GM23338 (cell line): ENCODE measurements at regions not wholly inside any gene's neighbourhood (a gene's known extent, or its start where the extent isn't known, plus 50 kb on each side); places are given as distances from the start of the nearest gene placed in this dataset.

Source experiments
- ATAC-seq: fragments of 200-7000 bp; cut with Tn5 transposase; 3 replicates; pipeline ENCODE4 v1.9.1; 2020
- DNase-seq: peaks from one replicate; pipeline ENCODE4 v3.0.0-alpha.2; 2015; ENCODE audit warnings: low spot score
- H2AFZ ChIP-seq: fragments of 200-600 bp; sonication (generic); 2 replicates; pipeline ENCODE4 v1.8.0; 2016; ENCODE audit warnings: antibody characterized with exemption, mild to moderate bottlenecking, moderate library complexity
- H3F3A ChIP-seq: fragments of 200-600 bp; sonication (generic); replicated peaks from 2 replicates; pipeline ENCODE4 v1.8.0; 2017; ENCODE audit warnings: antibody characterized with exemption, mixed run types, low read depth
- H3K27ac ChIP-seq: fragments of 200-600 bp; sonication (generic); 2 replicates; pipeline ENCODE4 v1.6.1; 2016; ENCODE audit warnings: low read depth
- H3K27me3 ChIP-seq: fragments of 200-600 bp; sonication (generic); 2 replicates; pipeline ENCODE4 v1.8.0; 2016; ENCODE audit warnings: mild to moderate bottlenecking, mixed run types, moderate library complexity; ENCODE audit not compliant: insufficient read depth
- H3K36me3 ChIP-seq: fragments of 200-600 bp; sonication (generic); 2 replicates; pipeline ENCODE4 v1.8.0; 2016; ENCODE audit warnings: mild to moderate bottlenecking; ENCODE audit not compliant: insufficient read depth
- H3K4me1 ChIP-seq: fragments of 200-600 bp; sonication (generic); 2 replicates; pipeline ENCODE4 v1.8.0; 2016; ENCODE audit warnings: mild to moderate bottlenecking, moderate library complexity; ENCODE audit not compliant: insufficient read depth
- H3K4me2 ChIP-seq: fragments of 200-600 bp; sonication (generic); 2 replicates; pipeline ENCODE4 v1.7.1; 2017; ENCODE audit warnings: mixed run types
- H3K4me3 ChIP-seq: fragments of 200-600 bp; sonication (generic); 2 replicates; pipeline ENCODE4 v1.6.1; 2016; ENCODE audit warnings: mixed run types
- H3K79me2 ChIP-seq: fragments of 200-600 bp; sonication (generic); replicated peaks from 2 replicates; pipeline ENCODE4 v1.8.0; 2017; ENCODE audit warnings: mild to moderate bottlenecking; ENCODE audit not compliant: insufficient read depth
- H3K9me2 ChIP-seq: fragments of 200-600 bp; sonication (generic); 2 replicates; pipeline ENCODE4 v1.8.0; 2017; ENCODE audit not compliant: insufficient read depth
- H4K20me1 ChIP-seq: fragments of 200-600 bp; sonication (generic); replicated peaks from 2 replicates; pipeline ENCODE4 v1.8.0; 2017; ENCODE audit warnings: mild to moderate bottlenecking; ENCODE audit not compliant: insufficient read depth
- H3K27ac Mint-ChIP-seq: 2 replicates; pipeline ENCODE4 v1.8.0; 2020; ENCODE audit warnings: inconsistent platforms, mild to moderate bottlenecking, moderate library complexity, mixed read lengths
- H3K27me3 Mint-ChIP-seq: 3 replicates; pipeline ENCODE4 v1.8.0; 2022; ENCODE audit warnings: low read depth, mild to moderate bottlenecking, moderate library complexity, mixed read lengths, inconsistent platforms; ENCODE audit not compliant: insufficient read depth, poor library complexity
- H3K36me3 Mint-ChIP-seq: 3 replicates; pipeline ENCODE4 v1.8.0; 2021; ENCODE audit warnings: low read depth, mild to moderate bottlenecking, inconsistent platforms, moderate library complexity, mixed read lengths
- H3K4me1 Mint-ChIP-seq: 3 replicates; pipeline ENCODE4 v1.8.0; 2020; ENCODE audit warnings: mild to moderate bottlenecking, inconsistent platforms, mixed read lengths
- H3K4me3 Mint-ChIP-seq: 3 replicates; pipeline ENCODE4 v1.8.0; 2021; ENCODE audit warnings: moderate library complexity, mild to moderate bottlenecking, inconsistent platforms, mixed read lengths
- H3K9me3 Mint-ChIP-seq: 3 replicates; pipeline ENCODE4 v1.8.0; 2020; ENCODE audit warnings: moderate library complexity, mild to moderate bottlenecking, inconsistent platforms, mixed read lengths
- CREB1 ChIP-seq: fragments of 250-450 bp; sonication (Bioruptor Pico); IDR thresholded peaks from 2 replicates; pipeline ENCODE4 v1.5.0; 2020; ENCODE audit warnings: low read depth, mild to moderate bottlenecking, moderate library complexity
- EZH2 ChIP-seq: fragments of 200-600 bp; sonication (generic); IDR thresholded peaks from one replicate; pipeline ENCODE4 v1.8.0; 2017; ENCODE audit warnings: antibody characterized with exemption, mild to moderate bottlenecking, low read depth; ENCODE audit not compliant: unreplicated experiment
- JUNB ChIP-seq: IDR thresholded peaks from one replicate; pipeline ENCODE4 v1.6.1; 2016; ENCODE audit warnings: antibody characterized with exemption; ENCODE audit not compliant: unreplicated experiment
- NANOG ChIP-seq: IDR thresholded peaks from 2 replicates; pipeline ENCODE4 v1.6.1; 2016; ENCODE audit warnings: antibody characterized with exemption, borderline replicate concordance
- POLR2AphosphoS5 ChIP-seq: IDR thresholded peaks from 2 replicates; pipeline ENCODE4 v1.6.1; 2016; ENCODE audit warnings: antibody characterized with exemption, low read depth
- STAT1 ChIP-seq: IDR thresholded peaks from one replicate; pipeline ENCODE4 v1.6.1; 2016; ENCODE audit warnings: antibody characterized with exemption; ENCODE audit not compliant: unreplicated experiment
- ZNF114 ChIP-seq: fragments of 250-450 bp; sonication (Bioruptor Pico); IDR thresholded peaks from 2 replicates; pipeline ENCODE4 v1.5.0; 2020; ENCODE audit warnings: mild to moderate bottlenecking, moderate library complexity
- ZNF331 ChIP-seq: fragments of 250-450 bp; sonication (Bioruptor Pico); IDR thresholded peaks from 2 replicates; pipeline ENCODE4 v1.5.0; 2020; ENCODE audit warnings: low read depth, mild to moderate bottlenecking, moderate library complexity
- TF ChIP-seq, protein P1 (sequence below): fragments of 250-450 bp; sonication (Bioruptor Pico); IDR thresholded peaks from 2 replicates; pipeline ENCODE4 v1.5.0; 2020; ENCODE audit warnings: mild to moderate bottlenecking, moderate library complexity
- TF ChIP-seq, protein P2 (sequence below): IDR thresholded peaks from one replicate; pipeline ENCODE4 v1.6.1; 2018; ENCODE audit warnings: antibody characterized with exemption; ENCODE audit not compliant: unreplicated experiment
- TF ChIP-seq, protein P3 (sequence below): IDR thresholded peaks from 2 replicates; pipeline ENCODE4 v1.6.1; 2016; ENCODE audit warnings: antibody characterized with exemption

DNA sequence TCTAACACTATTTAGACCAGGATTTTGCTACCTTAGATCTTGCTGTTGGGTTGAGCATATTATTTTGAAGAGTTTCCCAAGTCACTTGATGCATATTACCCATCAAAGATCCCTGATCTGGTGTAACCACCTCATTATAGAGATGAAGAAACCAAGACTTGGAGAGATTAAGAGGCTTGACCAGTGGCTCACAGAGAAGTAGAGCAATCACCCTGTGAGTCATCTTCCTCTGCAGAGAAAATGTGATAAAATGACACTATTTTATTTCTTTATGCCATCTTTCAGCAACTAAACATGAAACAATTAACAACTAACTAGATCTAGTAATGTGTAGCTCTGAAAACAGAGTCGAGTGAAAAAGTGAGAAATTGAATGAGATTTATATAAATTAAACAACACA, 76.1 kb downstream of the KIF4B start:
- Mint-ChIP-seq H3K36me3 (no peaks in the 10 kb centered on the region), H3K4me1 (no peaks in the 10 kb centered on the region), H3K27ac (no peak overlapping the region), H3K9me3 (no peaks in the 10 kb centered on the region), H3K27me3 (peaks cover 1% of the 10 kb centered on the region), H3K4me3 (no peak overlapping the region)
- Histone ChIP-seq H3K9me2 (0 out of 2 replicates have a peak, but pooled peaks cover 4% of the 10 kb centered on the region), H3K79me2 (no peaks in the 10 kb centered on the region), H2AFZ (no peak overlapping the region), H3K36me3 (no peaks in the 10 kb centered on the region), H4K20me1 (no peaks in the 10 kb centered on the region), H3K27ac (no peak overlapping the region), H3K4me3 (no peak overlapping the region), H3K27me3 (no peaks in the 10 kb centered on the region), H3F3A (no peaks in the 10 kb centered on the region), H3K4me1 (no peaks in the 10 kb centered on the region), H3K4me2 (no peak overlapping the region)
- DNase-seq (no peak), ATAC-seq (no peak)
- TF ChIP-seq ZNF331 = no peak
- no peak for TF ChIP-seq ZNF114 (CRISPR knock-in tag)

DNA sequence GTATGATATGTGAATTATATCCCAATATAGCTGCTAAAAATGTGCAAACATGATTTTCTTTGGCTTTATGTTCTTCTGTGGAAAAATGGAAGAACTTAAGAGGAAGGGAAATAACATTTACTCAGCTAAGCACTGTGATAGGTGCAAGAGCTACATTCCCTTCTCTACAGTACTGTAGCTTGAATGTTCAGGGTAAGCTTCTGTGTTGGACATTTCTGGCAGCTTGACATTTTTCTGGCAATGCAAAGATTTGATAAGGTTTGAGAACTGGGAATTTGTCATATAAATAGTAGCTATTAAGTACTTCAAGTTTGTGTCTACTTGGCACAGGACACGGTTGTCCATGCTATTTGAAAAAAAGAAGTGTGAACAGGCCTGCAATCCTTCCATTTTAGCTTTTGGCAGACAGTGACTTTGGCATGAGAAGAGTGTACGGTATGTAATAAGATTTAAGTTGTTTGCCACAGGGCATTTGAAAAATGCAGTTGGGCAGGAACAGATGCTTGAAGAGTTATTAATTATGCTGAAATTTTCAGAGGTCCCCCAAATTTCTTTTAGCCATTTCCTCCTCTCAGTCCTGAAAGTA, 77.6 kb downstream of the KIF4B start:
- DNase-seq = no peak
- H3K27ac ChIP-seq = no peak overlapping the region
- Mint-ChIP-seq H3K27me3 (peaks cover 1% of the 10 kb centered on the region), H3K4me3 (no peak overlapping the region), H3K36me3 (no peaks in the 10 kb centered on the region), H3K27ac (no peak overlapping the region), H3K9me3 (no peaks in the 10 kb centered on the region), H3K4me1 (no peaks in the 10 kb centered on the region)
- no peaks in the 10 kb centered on the region for H3K36me3 ChIP-seq
- no peaks in the 10 kb centered on the region for H3F3A ChIP-seq
- H2AFZ ChIP-seq = no peak overlapping the region
- H4K20me1 ChIP-seq = no peaks in the 10 kb centered on the region
- H3K4me3 ChIP-seq = no peak overlapping the region
- H3K27me3 ChIP-seq = no peaks in the 10 kb centered on the region
- 0 out of 2 replicates have a peak, but pooled peaks cover 4% of the 10 kb centered on the region for H3K9me2 ChIP-seq
- ATAC-seq = no peak
- H3K4me1 ChIP-seq = no peaks in the 10 kb centered on the region
- no peak overlapping the region for H3K4me2 ChIP-seq
- H3K79me2 ChIP-seq = no peaks in the 10 kb centered on the region
- TF ChIP-seq, protein P1, sequence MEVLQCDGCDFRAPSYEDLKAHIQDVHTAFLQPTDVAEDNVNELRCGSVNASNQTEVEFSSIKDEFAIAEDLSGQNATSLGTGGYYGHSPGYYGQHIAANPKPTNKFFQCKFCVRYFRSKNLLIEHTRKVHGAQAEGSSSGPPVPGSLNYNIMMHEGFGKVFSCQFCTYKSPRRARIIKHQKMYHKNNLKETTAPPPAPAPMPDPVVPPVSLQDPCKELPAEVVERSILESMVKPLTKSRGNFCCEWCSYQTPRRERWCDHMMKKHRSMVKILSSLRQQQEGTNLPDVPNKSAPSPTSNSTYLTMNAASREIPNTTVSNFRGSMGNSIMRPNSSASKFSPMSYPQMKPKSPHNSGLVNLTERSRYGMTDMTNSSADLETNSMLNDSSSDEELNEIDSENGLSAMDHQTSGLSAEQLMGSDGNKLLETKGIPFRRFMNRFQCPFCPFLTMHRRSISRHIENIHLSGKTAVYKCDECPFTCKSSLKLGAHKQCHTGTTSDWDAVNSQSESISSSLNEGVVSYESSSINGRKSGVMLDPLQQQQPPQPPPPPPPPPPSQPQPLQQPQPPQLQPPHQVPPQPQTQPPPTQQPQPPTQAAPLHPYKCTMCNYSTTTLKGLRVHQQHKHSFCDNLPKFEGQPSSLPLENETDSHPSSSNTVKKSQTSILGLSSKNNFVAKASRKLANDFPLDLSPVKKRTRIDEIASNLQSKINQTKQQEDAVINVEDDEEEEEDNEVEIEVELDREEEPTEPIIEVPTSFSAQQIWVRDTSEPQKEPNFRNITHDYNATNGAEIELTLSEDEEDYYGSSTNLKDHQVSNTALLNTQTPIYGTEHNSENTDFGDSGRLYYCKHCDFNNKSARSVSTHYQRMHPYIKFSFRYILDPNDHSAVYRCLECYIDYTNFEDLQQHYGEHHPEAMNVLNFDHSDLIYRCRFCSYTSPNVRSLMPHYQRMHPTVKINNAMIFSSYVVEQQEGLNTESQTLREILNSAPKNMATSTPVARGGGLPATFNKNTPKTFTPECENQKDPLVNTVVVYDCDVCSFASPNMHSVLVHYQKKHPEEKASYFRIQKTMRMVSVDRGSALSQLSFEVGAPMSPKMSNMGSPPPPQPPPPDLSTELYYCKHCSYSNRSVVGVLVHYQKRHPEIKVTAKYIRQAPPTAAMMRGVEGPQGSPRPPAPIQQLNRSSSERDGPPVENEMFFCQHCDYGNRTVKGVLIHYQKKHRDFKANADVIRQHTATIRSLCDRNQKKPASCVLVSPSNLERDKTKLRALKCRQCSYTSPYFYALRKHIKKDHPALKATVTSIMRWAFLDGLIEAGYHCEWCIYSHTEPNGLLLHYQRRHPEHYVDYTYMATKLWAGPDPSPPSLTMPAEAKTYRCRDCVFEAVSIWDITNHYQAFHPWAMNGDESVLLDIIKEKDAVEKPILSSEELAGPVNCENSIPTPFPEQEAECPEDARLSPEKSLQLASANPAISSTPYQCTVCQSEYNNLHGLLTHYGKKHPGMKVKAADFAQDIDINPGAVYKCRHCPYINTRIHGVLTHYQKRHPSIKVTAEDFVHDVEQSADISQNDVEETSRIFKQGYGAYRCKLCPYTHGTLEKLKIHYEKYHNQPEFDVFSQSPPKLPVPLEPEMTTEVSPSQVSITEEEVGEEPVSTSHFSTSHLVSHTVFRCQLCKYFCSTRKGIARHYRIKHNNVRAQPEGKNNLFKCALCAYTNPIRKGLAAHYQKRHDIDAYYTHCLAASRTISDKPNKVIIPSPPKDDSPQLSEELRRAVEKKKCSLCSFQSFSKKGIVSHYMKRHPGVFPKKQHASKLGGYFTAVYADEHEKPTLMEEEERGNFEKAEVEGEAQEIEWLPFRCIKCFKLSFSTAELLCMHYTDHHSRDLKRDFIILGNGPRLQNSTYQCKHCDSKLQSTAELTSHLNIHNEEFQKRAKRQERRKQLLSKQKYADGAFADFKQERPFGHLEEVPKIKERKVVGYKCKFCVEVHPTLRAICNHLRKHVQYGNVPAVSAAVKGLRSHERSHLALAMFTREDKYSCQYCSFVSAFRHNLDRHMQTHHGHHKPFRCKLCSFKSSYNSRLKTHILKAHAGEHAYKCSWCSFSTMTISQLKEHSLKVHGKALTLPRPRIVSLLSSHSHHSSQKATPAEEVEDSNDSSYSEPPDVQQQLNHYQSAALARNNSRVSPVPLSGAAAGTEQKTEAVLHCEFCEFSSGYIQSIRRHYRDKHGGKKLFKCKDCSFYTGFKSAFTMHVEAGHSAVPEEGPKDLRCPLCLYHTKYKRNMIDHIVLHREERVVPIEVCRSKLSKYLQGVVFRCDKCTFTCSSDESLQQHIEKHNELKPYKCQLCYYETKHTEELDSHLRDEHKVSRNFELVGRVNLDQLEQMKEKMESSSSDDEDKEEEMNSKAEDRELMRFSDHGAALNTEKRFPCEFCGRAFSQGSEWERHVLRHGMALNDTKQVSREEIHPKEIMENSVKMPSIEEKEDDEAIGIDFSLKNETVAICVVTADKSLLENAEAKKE (CRISPR knock-in tag) = no peak
- TF ChIP-seq, protein P2, sequence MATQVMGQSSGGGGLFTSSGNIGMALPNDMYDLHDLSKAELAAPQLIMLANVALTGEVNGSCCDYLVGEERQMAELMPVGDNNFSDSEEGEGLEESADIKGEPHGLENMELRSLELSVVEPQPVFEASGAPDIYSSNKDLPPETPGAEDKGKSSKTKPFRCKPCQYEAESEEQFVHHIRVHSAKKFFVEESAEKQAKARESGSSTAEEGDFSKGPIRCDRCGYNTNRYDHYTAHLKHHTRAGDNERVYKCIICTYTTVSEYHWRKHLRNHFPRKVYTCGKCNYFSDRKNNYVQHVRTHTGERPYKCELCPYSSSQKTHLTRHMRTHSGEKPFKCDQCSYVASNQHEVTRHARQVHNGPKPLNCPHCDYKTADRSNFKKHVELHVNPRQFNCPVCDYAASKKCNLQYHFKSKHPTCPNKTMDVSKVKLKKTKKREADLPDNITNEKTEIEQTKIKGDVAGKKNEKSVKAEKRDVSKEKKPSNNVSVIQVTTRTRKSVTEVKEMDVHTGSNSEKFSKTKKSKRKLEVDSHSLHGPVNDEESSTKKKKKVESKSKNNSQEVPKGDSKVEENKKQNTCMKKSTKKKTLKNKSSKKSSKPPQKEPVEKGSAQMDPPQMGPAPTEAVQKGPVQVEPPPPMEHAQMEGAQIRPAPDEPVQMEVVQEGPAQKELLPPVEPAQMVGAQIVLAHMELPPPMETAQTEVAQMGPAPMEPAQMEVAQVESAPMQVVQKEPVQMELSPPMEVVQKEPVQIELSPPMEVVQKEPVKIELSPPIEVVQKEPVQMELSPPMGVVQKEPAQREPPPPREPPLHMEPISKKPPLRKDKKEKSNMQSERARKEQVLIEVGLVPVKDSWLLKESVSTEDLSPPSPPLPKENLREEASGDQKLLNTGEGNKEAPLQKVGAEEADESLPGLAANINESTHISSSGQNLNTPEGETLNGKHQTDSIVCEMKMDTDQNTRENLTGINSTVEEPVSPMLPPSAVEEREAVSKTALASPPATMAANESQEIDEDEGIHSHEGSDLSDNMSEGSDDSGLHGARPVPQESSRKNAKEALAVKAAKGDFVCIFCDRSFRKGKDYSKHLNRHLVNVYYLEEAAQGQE = no peak
- no peak for TF ChIP-seq NANOG
- no peak for TF ChIP-seq CREB1
- TF ChIP-seq POLR2AphosphoS5 = no peak
- no peak for TF ChIP-seq ZNF331
- TF ChIP-seq, protein P3, sequence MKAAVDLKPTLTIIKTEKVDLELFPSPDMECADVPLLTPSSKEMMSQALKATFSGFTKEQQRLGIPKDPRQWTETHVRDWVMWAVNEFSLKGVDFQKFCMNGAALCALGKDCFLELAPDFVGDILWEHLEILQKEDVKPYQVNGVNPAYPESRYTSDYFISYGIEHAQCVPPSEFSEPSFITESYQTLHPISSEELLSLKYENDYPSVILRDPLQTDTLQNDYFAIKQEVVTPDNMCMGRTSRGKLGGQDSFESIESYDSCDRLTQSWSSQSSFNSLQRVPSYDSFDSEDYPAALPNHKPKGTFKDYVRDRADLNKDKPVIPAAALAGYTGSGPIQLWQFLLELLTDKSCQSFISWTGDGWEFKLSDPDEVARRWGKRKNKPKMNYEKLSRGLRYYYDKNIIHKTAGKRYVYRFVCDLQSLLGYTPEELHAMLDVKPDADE = no peak
- TF ChIP-seq STAT1 = no peak
- no peak for TF ChIP-seq EZH2
- TF ChIP-seq JUNB = no peak
- no peak for TF ChIP-seq ZNF114 (CRISPR knock-in tag)
